Jurkat, Clone E6-1 (cell line): ENCODE measurements at regions not wholly inside any gene's neighbourhood (a gene's known extent, or its start where the extent isn't known, plus 50 kb on each side); places are given as distances from the start of the nearest gene placed in this dataset.
"Not testable (repeated sequence)": the region's sequence is repeated elsewhere in the genome, so short reads cannot be mapped to it uniquely, and the experiment has no call there.

Experiments used
- DNase-seq: peaks from one replicate; pipeline ENCODE4 v3.0.0-alpha.2; 2011; ENCODE audit warnings: low read depth, low spot score
- H3K4me3 ChIP-seq: 2 replicates; pipeline ENCODE4 v1.5.1; 2011; ENCODE audit warnings: mild to moderate bottlenecking, low read length, control low read depth, moderate library complexity

DNA sequence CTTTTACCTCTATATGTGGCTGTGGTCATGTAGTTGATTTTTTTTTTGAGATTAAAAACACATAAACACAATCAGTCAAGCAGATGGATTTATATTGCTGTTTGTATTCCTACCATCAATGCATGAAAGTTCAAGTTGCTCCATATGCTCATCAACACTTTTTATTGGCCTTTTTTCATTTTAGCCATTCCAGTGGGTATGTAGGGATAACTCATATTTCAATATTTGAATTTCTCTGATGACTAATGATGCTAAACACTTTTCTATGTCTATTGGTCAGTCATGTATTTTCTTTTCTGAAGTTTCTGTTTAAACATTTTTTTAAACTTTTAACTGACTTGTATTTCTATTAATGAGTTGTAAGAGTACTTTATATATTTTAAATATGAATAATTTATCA, 445.4 kb upstream of the RGMB start:
- no peak for DNase-seq
- H3K4me3 ChIP-seq: no peak overlapping the region

- H3K4me3 ChIP-seq: no peak overlapping the region
- DNase-seq: no peak
Observed at GRCh38 chr5:98330871-98331270, 442.6 kb upstream of the RGMB start.

DNA sequence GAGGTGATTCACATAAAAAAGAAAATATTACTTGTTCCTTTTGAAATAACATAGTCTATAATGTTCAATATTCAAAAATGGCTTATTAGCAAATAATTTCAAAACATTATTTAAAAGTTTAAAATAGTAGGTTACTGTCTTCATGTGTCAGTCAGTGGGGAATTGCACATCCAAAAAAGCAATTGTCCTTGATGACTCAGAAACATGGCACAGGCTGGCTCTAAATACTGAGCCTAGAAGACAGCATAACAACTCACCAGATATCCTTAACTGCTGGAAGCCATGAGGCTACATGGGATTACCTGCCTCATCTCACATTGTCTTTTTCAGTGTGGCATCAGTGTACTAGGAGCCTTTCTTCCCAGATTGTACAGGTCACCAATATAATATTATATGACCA, 439.5 kb upstream of the RGMB start:
- DNase-seq: no peak
- H3K4me3 ChIP-seq: no peak overlapping the region

DNA sequence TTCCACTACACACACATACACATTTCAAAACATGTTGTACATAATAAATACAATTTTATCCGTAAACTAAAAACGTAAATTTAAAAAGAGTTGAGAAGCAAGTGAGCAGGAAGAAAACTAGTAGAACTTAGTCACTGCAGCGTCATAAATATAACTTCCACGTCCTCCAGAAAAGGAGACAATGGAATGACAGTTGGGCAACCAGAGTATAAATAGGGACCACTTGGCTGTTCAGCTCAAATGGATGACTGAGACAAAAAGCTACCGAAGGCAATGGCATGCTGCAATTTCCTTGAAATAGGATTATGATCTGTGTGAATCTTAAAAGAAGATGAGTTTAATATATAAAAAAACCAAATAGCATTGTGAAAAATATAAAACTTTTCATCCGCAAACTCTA, 438.5 kb upstream of the RGMB start:
- H3K4me3 ChIP-seq: no peak overlapping the region
- no peak for DNase-seq

GRCh38 chr5:98339141-98339848, 434.2 kb upstream of the RGMB start:
- no peak for DNase-seq
- no peak overlapping the region for H3K4me3 ChIP-seq

GRCh38 chr5:98341038-98342032, 432.1 kb upstream of the RGMB start:
- H3K4me3 ChIP-seq: no peak overlapping the region
- DNase-seq: no peak

- H3K4me3 ChIP-seq, DNase-seq: not testable (repeated sequence)
Observed at GRCh38 chr5:98342958-98343660, 430.4 kb upstream of the RGMB start.

DNA sequence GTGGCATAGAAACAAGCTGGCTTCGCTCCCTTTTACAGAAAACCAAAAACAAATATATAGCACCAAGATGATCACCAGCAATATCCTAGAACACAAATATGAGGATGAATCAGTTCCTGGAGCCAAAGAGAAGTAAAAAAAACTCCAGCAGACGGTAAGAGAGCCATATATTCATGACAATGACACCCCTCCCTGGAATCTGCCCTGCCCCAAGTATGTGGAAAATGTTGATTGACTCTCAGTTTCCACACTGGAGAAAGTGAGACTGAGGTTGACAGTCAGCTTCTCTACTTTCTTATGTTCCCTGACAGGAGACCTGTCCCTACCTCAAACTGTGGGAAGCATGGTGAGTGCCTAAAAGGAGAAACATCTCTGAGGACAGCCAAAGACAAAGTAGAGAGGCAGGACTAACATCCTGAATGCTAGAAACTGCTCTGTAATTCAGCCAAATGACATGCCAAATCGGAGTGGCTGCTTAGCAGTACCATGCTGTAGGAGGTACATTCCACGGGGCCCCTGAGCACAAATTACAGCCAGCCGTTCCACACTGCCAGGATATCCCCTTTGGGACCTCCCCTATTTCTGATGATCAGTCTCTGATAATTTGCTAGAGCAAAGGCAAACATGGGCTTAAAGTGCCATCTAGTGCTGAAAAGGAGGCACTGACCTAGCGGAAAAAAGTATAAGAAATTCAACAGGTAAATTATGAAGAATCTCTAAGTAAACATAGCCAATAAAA, 424.0 kb upstream of the RGMB start:
- no peak for DNase-seq
- no peak overlapping the region for H3K4me3 ChIP-seq

- H3K4me3 ChIP-seq: no peak overlapping the region
- DNase-seq: no peak
Observed at GRCh38 chr5:98349990-98350365, 423.5 kb upstream of the RGMB start.

GRCh38 chr5:98354922-98355321, 418.5 kb upstream of the RGMB start:
- no peak overlapping the region for H3K4me3 ChIP-seq
- DNase-seq: peak; percentile 28

DNA sequence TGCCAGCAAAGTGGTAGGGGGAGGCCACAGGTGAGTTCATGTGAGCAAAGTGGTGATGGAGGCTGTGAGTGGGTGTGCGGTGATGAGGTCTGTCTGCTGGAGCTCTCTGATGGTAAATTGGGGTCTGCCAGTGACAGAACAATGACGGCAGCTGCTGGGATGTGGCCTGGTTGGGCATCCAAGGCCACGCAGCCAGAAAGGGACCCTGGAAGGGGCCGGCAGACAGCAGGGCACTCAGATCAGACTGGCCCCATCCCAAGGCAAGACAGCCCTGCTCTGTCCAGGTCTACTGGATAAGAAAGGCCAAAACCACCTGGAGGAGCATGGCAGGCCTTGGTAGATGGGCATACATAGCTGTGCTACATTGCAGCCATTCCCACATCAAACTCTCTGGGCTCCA, 412.9 kb upstream of the RGMB start:
- no peak overlapping the region for H3K4me3 ChIP-seq
- DNase-seq: no peak

DNA sequence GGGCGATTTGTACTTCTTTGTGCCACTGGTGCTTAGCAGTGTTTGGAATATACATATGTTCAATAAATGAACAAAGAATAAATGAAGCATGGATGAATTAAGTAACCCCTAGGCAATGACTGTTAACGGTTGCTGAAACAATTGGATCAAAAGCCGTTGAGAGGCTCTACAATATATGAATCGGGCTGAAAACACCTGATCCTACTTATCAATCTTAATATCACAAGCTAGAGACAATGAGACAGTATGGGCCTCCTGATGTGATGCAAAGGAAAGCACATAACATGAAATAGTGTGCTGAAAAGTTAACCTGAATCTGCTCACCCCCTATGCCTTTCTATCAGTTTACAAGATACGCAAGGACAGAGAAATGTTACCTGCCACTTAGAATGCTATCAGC, 410.3 kb upstream of the RGMB start:
- H3K4me3 ChIP-seq: no peak overlapping the region
- DNase-seq: no peak

- no peak overlapping the region for H3K4me3 ChIP-seq
- no peak for DNase-seq
Observed at GRCh38 chr5:98364549-98364948, 408.9 kb upstream of the RGMB start.

DNA sequence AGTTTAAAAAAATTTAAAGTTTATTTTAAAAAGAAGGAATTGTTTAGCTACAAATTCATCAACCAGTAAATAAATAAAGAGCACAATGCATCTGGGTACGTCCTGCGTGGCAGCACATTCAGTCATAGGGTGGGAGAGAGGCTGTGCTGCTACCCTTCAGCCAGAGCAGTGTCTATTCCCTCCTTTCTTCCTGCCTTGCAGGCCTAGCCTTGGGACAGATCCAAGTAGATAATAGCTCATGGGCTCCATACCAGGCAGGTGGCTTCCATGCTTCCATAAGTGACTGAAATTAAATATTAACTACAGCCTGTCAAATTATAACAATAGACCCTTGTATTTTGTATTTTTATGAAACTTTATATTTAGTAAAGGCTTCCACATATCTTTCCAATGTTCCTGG, 408.3 kb upstream of the RGMB start:
- H3K4me3 ChIP-seq: no peak overlapping the region
- no peak for DNase-seq

DNA sequence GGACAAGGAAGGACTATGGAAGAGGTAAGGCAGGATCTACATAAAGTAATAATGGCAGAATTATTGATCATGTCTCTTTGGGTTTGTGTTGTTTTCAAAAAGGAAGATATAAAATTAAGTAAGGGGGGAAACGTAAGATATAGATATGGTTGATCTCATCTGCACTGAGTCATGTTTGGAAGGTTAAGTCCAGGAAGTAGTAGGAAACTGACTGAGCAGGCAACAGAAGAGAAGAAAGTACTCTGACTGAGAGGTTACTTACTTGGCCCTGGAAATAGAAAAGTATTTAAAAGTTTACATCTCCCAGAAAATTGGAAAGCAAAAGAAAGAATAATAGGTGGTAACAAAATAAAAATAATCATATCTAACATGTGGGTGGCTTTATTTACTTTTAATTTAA, 405.3 kb upstream of the RGMB start:
- H3K4me3 ChIP-seq: no peak overlapping the region
- no peak for DNase-seq

GRCh38 chr5:98372351-98372750, 401.1 kb upstream of the RGMB start:
- H3K4me3 ChIP-seq: no peak overlapping the region
- no peak for DNase-seq

DNA sequence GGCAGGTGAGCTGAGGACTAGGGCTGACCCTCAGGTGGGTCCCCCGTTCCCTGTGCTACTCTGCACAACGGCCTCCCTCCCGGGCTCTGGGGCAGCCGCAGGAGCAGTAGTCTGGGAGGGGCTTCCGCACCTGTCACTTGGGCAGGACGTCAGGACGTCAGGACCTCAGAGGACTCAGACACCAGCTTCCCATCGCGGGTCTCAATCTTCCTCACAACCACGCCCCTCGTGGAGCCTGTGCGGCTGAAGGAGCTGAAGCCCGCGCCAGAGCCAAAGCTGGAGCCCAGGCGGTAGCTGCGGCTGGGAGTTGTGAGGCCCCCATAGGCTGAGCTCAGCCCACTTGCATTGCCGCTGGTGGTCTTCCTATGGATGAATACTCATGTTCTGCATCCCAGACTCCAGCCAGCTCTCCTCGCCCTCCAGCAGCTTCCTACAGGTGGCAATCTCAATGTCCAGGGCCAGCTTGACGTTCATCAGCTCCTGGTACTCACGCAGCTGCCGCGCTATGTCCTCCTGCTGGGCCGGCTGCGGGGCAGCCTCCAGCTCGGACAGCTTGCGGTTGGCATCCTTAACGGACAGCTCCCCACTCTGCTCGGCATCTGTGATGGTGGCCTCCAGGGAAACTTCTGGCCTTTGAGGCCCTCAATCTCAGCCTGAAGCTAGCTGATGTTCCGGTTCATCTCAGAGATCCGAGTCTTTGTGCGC, 381.4 kb upstream of the RGMB start:
- no peak for DNase-seq
- H3K4me3 ChIP-seq: no peak overlapping the region

DNA sequence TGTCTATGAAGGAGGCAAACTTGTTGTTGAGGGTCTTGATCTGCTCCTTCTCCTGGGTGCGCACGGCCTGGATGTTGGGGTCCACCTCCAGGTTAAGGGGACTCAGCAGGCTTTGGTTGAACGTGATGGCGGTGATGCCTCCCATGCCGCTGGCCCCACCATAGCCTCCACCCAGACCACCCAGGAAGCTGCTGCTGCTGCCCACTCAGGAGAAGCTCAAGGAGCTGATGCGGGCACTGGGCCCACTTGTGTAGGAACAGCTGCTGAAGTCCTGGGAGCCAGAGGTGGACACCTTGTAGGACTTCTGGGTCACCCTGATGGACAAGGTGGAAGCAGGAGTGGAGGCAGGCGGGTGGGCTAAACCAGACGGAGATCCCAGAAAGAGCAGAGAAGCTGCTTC, 380.3 kb upstream of the RGMB start:
- not testable (repeated sequence) for DNase-seq, H3K4me3 ChIP-seq

DNA sequence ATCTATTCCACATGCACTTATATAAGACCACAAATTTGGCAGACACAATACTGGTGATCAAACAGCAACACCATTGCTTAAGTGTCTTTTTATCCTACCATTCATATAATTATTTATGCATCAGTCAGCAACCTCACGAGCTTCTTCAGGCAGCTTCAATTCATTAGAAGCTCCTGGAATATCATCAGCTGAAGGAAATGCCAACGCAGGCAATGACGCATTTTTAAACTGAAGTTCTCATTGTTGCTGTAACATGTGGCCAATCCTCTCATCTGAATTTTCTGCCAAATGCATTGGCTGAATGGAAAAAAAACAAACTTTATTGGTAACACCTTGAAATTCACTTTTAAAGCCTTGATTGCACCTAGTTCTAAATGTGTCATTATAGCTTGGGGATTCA, 376.4 kb upstream of the RGMB start:
- H3K4me3 ChIP-seq: no peak overlapping the region
- DNase-seq: no peak
